NB4 (cell line): ENCODE measurements at regions not wholly inside any gene's neighbourhood (a gene's known extent, or its start where the extent isn't known, plus 50 kb on each side); places are given as distances from the start of the nearest gene placed in this dataset.

ENCODE experiments used
- CTCF ChIP-seq: IDR thresholded peaks from one replicate; pipeline ENCODE4 v1.5.1; 2012; ENCODE audit warnings: low read depth, low read length
- POLR2A ChIP-seq: IDR thresholded peaks from 2 replicates; pipeline ENCODE4 v1.6.1; 2011; ENCODE audit warnings: mild to moderate bottlenecking; ENCODE audit not compliant: insufficient read length; ENCODE audit errors: extremely low read depth

DNA sequence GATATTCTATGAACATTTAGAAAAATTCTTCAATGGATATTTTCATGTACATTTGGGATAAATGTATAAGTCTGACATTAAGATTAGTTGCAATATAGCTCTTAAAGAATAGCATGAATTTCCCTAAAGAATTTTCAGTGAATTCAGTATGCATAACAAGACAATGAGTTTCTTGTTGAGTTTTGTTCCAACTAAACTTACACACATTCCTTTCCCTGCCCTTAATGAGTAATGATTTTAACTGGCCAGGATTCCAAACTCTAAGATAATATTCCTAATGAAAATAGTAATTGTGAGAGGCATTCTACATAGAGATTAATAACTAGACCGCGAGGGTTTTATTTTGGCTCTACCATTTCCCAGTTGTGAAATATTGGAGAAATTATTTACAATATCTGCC, 390.3 kb upstream of the GALNT5 start:
- TF ChIP-seq CTCF (no peak), POLR2A (no peak)
